ENCODE measurements at regions not wholly inside any gene's neighbourhood (a gene's known extent, or its start where the extent isn't known, plus 50 kb on each side); places are given as distances from the start of the nearest gene placed in this dataset.
A peak's percentile ranks its signal among the peaks of the same experiment; 100 is the strongest.

- in situ Hi-C loops (cut with HindIII; ENCODE audit: low pct_unique_long_range_greater_than_20kb, low sequenced_read_pairs) (no loop called here), intact Hi-C loops (cut with micrococcal nuclease; ENCODE audit: unreplicated experiment) (no loop called here)
- BruUV-seq (replicated peaks), result no TSS peak
- Histone ChIP-seq H3K4me3 (ENCODE audit: low read depth in 2 of 2, low read length in 2 of 2) (peak overlapping the region; percentile 56 to 92), H3K4me1 (ENCODE audit: control insufficient read depth, insufficient read depth, low read length) (peaks cover 9% of the 10 kb centered on the region), H3K27ac (ENCODE audit: low read length) (peak overlapping the region; percentile 69), H3K9me3 (ENCODE audit: control insufficient read depth, insufficient read depth, low read depth, low read length) (no peaks in the 10 kb centered on the region), H3K27me3 (ENCODE audit: control insufficient read depth, insufficient read depth, low read length) (no peaks in the 10 kb centered on the region), H3K36me3 (ENCODE audit: control insufficient read depth, insufficient read depth, low read length) (no peaks in the 10 kb centered on the region)
- ATAC-seq, result peak; percentile 91
- ChIA-PET CTCF (no interaction called here), POLR2A (no interaction called here)
- TF ChIP-seq TCF7L2 (IDR thresholded peaks at IDR 0.05; ENCODE audit: low read depth, low read length) (peak; percentile 69; the same call in 1 of the 2 replicates), REST (IDR thresholded peaks at IDR 0.05; ENCODE audit: insufficient read depth in 1 of 2, low read depth in 2 of 2, low read length in 1 of 2) (0 out of 4 replicates have a peak, but pooled peaks of 1 of the 2 experiments have one; percentile 27), SIN3A (IDR thresholded peaks at IDR 0.05; ENCODE audit: borderline replicate concordance, insufficient read depth, low read depth, low read length) (0 out of 2 replicates have a peak, but pooled peaks have one; percentile 46), POLR2AphosphoS5 (IDR thresholded peaks at IDR 0.05; ENCODE audit: low read depth, low read length) (no peak; the same call in 1 of the 2 replicates)
- DNase-seq (ENCODE audit: low read depth, low spot score), result no peak
These were observed 52.2 kb upstream of the BTN3A2 start for GRCh38 chr6:26312501-26313397.
